GM12891 (cell line): ENCODE measurements at regions not wholly inside any gene's neighbourhood (a gene's known extent, or its start where the extent isn't known, plus 50 kb on each side); places are given as distances from the start of the nearest gene placed in this dataset.

ENCODE experiments used
- PAX5 ChIP-seq: IDR thresholded peaks from 2 replicates; pipeline ENCODE4 v1.6.1; 2011; ENCODE audit warnings: low read length, moderate library complexity, mild to moderate bottlenecking; ENCODE audit not compliant: insufficient read depth, severe bottlenecking
- POLR2A ChIP-seq: IDR thresholded peaks from 2 replicates; pipeline ENCODE4 v1.6.1; 2011; ENCODE audit warnings: low read depth, low read length, control low read depth
- POLR2AphosphoS5 ChIP-seq: IDR thresholded peaks from 2 replicates; pipeline ENCODE4 v1.6.1; 2011; ENCODE audit warnings: low read depth, low read length, control low read depth
- POU2F2 ChIP-seq: IDR thresholded peaks from 2 replicates; pipeline ENCODE4 v1.6.1; 2011; ENCODE audit warnings: low read depth, mild to moderate bottlenecking, control low read depth, low read length, moderate library complexity
- SPI1 ChIP-seq: IDR thresholded peaks from 2 replicates; pipeline ENCODE4 v1.6.1; 2011; ENCODE audit warnings: low read depth, low read length, control low read depth
- TAF1 ChIP-seq: IDR thresholded peaks from 2 replicates; pipeline ENCODE4 v1.6.1; 2011; ENCODE audit warnings: low read depth, low read length, control low read depth

DNA sequence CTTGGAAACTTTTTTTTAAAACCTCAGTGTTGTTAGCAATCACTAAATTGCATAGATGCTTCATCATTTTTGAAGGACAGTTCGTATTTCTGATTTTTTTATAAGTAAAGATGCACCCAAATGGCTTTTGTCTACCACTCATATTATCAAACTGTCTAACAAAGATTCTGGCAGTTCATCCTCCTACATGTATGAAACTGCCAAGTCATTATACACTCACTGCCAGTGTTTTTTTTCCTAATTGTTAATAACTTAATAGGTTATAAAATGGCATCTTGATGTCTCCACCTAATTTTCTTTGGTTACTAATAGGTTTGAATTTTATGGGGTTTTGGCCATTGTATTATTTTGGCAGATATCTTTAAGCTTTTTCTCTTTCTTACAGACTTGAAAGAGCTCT, 77.0 kb downstream of the HTR5A start:
- TF ChIP-seq TAF1 = no peak
- TF ChIP-seq POLR2A = no peak
- TF ChIP-seq POLR2AphosphoS5 = no peak
- no peak for TF ChIP-seq SPI1
- no peak for TF ChIP-seq PAX5
- no peak for TF ChIP-seq POU2F2
